Left lung (tissue), 4 donors: ENCODE measurements at regions not wholly inside any gene's neighbourhood (a gene's known extent, or its start where the extent isn't known, plus 50 kb on each side); places are given as distances from the start of the nearest gene placed in this dataset.

Source experiments
- ATAC-seq: fragments of 200-7000 bp; cut with Tn5 transposase; one replicate; pipeline ENCODE4 v1.9.1; 2020; ENCODE audit warnings: moderate library complexity
- DNase-seq, 4 donors: peaks; one replicate each; pipeline ENCODE4 v3.0.0-alpha.2; 2013 to 2020
- H3K27ac ChIP-seq, 2 donors: fragments of 200-600 bp; sonication (generic) in 1 of 2; one replicate each; pipeline versions ENCODE4 v1.5.0 to v1.8.0; 2020 to 2021
- H3K27me3 ChIP-seq, 2 donors: fragments of 200-600 bp; sonication (generic) in 1 of 2; one replicate each; pipeline versions ENCODE4 v1.5.0 to v1.8.0; 2020 to 2021
- H3K36me3 ChIP-seq, 2 donors: fragments of 200-600 bp; sonication (generic) in 1 of 2; one replicate each; pipeline versions ENCODE4 v1.5.0 to v1.8.0; 2020 to 2021
- H3K4me1 ChIP-seq, 2 donors: fragments of 200-600 bp; one replicate each; pipeline ENCODE4 v1.8.0; 2021
- H3K4me3 ChIP-seq, 2 donors: fragments of 200-600 bp; sonication (generic) in 1 of 2; one replicate each; pipeline versions ENCODE4 v1.5.0 to v1.8.0; 2020 to 2021; ENCODE audit warnings: mild to moderate bottlenecking in 1 of 2
- H3K9me3 ChIP-seq, 2 donors: fragments of 200-600 bp; sonication (generic) in 1 of 2; one replicate each; pipeline versions ENCODE4 v1.5.0 to v1.8.0; 2020 to 2021
- CTCF ChIP-seq, 2 donors: fragments of 200-600 bp; sonication (generic) in 1 of 2; IDR thresholded peaks; one replicate each; pipeline versions ENCODE4 v1.5.0 to v1.8.0; 2021; ENCODE audit warnings: antibody characterized with exemption in 2 of 2
- intact Hi-C, 2 donors: fragments of 100-400 bp; cut with DNase I; formaldehyde crosslinking; loops; one replicate each; pipeline versions ENCODE4 v1.11.2 to v1.14.2; 2022
- donor health status: DM: no; HTN: yes; CAD: no.
- donor health status: DM: no; HTN: no; CAD: no.

- ATAC-seq (no peak), DNase-seq (no peak)
- intact Hi-C loops, result no loop called here
- no peaks in the 10 kb centered on the region for H3K36me3 ChIP-seq
- TF ChIP-seq CTCF (IDR thresholded peaks at IDR 0.05), result no peak
- peaks cover 4 to 8% of the 10 kb centered on the region in 2 donors for H3K4me1 ChIP-seq
- peaks cover 0 to 2% of the 10 kb centered on the region in 2 donors for H3K9me3 ChIP-seq
- H3K4me3 ChIP-seq, result no peak overlapping the region
- no peaks in the 10 kb centered on the region for H3K27me3 ChIP-seq
- no peak overlapping the region for H3K27ac ChIP-seq
Measured at GRCh38 chr6:22451962-22452361, 117.4 kb upstream of the HDGFL1 start.

GRCh38 chr6:22455378-22455777 lies 114.0 kb upstream of the HDGFL1 start:
- DNase-seq, result no peak
- ATAC-seq, result no peak
- no peak for TF ChIP-seq CTCF (IDR thresholded peaks at IDR 0.05)
- intact Hi-C loops, result no loop called here
- H3K4me1 ChIP-seq, result no peaks in the 10 kb centered on the region
- H3K36me3 ChIP-seq, result no peaks in the 10 kb centered on the region
- H3K27ac ChIP-seq, result no peak overlapping the region
- no peak overlapping the region for H3K4me3 ChIP-seq
- no peaks in the 10 kb centered on the region for H3K27me3 ChIP-seq
- peaks cover 0 to 2% of the 10 kb centered on the region in 2 donors for H3K9me3 ChIP-seq

- Histone ChIP-seq H3K36me3 (no peaks in the 10 kb centered on the region), H3K4me1 (no peaks in the 10 kb centered on the region), H3K27ac (no peak overlapping the region), H3K9me3 (peaks cover 0 to 2% of the 10 kb centered on the region in 2 donors), H3K27me3 (no peaks in the 10 kb centered on the region), H3K4me3 (no peak overlapping the region)
- DNase-seq (no peak), ATAC-seq (no peak)
- TF ChIP-seq CTCF (IDR thresholded peaks at IDR 0.05), result no peak
- intact Hi-C loops, result no loop called here
Measured at GRCh38 chr6:22457996-22458395, 111.4 kb upstream of the HDGFL1 start.

- no peaks in the 10 kb centered on the region for H3K36me3 ChIP-seq
- intact Hi-C loops, result no loop called here
- ATAC-seq (peak; percentile 94), DNase-seq (peak in 2 of 4 donors; percentile 43 to 54)
- no peak for TF ChIP-seq CTCF (IDR thresholded peaks at IDR 0.05)
- H3K4me3 ChIP-seq, result no peak overlapping the region
- no peak overlapping the region for H3K27ac ChIP-seq
- peaks cover 0 to 14% of the 10 kb centered on the region in 2 donors for H3K4me1 ChIP-seq
- H3K27me3 ChIP-seq, result no peaks in the 10 kb centered on the region
- H3K9me3 ChIP-seq, result peaks cover 0 to 2% of the 10 kb centered on the region in 2 donors
Measured at GRCh38 chr6:22466665-22467245, 102.6 kb upstream of the HDGFL1 start.

GRCh38 chr6:22467645-22468044 lies 101.7 kb upstream of the HDGFL1 start:
- peaks cover 0 to 2% of the 10 kb centered on the region in 2 donors for H3K9me3 ChIP-seq
- no peaks in the 10 kb centered on the region for H3K36me3 ChIP-seq
- peaks cover 0 to 17% of the 10 kb centered on the region in 2 donors for H3K4me1 ChIP-seq
- no peaks in the 10 kb centered on the region for H3K27me3 ChIP-seq
- no peak for ATAC-seq
- H3K4me3 ChIP-seq, result no peak overlapping the region
- intact Hi-C loops, result no loop called here
- no peak for DNase-seq
- no peak overlapping the region for H3K27ac ChIP-seq
- no peak for TF ChIP-seq CTCF (IDR thresholded peaks at IDR 0.05)
